Esophagus squamous epithelium (tissue), 4 donors: ENCODE measurements at regions not wholly inside any gene's neighbourhood (a gene's known extent, or its start where the extent isn't known, plus 50 kb on each side); places are given as distances from the start of the nearest gene placed in this dataset.

Experiments used
- POLR2A ChIP-seq, 4 donors: fragments of 450-650 bp; IDR thresholded peaks; one replicate each; pipeline ENCODE4 v1.6.1; 2017; ENCODE audit warnings: antibody characterized with exemption in 4 of 4, mild to moderate bottlenecking in 4 of 4, moderate library complexity in 3 of 4
- TF ChIP-seq, protein P1 (sequence below), 6 experiments: fragments of 450-650 bp in 4 of 6; fragments of 200-600 bp in 2 of 6; sonication (generic) in 2 of 6; IDR thresholded peaks; one replicate each; pipeline ENCODE4 v1.5.1; 2016 to 2019; ENCODE audit warnings: antibody characterized with exemption in 6 of 6, mild to moderate bottlenecking in 4 of 6, moderate library complexity in 4 of 6

DNA sequence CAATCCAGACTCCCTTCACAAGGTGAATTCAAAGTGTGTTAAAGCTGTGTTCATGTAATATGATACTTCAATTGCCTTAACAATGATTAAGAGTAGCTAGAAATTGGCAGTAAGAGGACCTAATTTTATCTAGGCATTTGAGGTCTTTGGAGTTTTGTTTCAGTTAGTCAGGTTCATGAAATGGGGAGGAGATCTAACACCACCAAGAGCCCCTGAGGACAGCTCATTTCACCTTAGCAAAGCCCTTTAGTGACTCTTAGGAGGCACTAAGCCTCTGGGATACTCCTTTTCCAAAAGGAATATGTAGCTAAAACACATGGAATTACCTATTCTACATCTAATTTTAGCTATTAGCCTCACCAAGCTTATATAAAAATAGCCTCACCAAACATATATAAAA, 716.5 kb upstream of the RAB6C start:
- TF ChIP-seq, protein P1, sequence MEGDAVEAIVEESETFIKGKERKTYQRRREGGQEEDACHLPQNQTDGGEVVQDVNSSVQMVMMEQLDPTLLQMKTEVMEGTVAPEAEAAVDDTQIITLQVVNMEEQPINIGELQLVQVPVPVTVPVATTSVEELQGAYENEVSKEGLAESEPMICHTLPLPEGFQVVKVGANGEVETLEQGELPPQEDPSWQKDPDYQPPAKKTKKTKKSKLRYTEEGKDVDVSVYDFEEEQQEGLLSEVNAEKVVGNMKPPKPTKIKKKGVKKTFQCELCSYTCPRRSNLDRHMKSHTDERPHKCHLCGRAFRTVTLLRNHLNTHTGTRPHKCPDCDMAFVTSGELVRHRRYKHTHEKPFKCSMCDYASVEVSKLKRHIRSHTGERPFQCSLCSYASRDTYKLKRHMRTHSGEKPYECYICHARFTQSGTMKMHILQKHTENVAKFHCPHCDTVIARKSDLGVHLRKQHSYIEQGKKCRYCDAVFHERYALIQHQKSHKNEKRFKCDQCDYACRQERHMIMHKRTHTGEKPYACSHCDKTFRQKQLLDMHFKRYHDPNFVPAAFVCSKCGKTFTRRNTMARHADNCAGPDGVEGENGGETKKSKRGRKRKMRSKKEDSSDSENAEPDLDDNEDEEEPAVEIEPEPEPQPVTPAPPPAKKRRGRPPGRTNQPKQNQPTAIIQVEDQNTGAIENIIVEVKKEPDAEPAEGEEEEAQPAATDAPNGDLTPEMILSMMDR (IDR thresholded peaks at IDR 0.05), result no peak
- no peak for TF ChIP-seq POLR2A (IDR thresholded peaks at IDR 0.05)
